Peyer's patch (tissue), 4 donors: ENCODE measurements at regions not wholly inside any gene's neighbourhood (a gene's known extent, or its start where the extent isn't known, plus 50 kb on each side); places are given as distances from the start of the nearest gene placed in this dataset.

Experiments
- POLR2A ChIP-seq, 2 donors: fragments of 450-650 bp; IDR thresholded peaks; one replicate each; pipeline ENCODE4 v1.5.1; 2017; ENCODE audit warnings: antibody characterized with exemption in 2 of 2, mild to moderate bottlenecking in 2 of 2, moderate library complexity in 2 of 2
- TF ChIP-seq, protein P1 (sequence below), 6 experiments: fragments of 450-650 bp in 4 of 6; fragments of 200-600 bp in 2 of 6; sonication (generic) in 1 of 6; IDR thresholded peaks; one replicate each; pipeline ENCODE4 v1.5.1; 2017 to 2019; ENCODE audit warnings: antibody characterized with exemption in 6 of 6, mild to moderate bottlenecking in 3 of 6, moderate library complexity in 1 of 6

DNA sequence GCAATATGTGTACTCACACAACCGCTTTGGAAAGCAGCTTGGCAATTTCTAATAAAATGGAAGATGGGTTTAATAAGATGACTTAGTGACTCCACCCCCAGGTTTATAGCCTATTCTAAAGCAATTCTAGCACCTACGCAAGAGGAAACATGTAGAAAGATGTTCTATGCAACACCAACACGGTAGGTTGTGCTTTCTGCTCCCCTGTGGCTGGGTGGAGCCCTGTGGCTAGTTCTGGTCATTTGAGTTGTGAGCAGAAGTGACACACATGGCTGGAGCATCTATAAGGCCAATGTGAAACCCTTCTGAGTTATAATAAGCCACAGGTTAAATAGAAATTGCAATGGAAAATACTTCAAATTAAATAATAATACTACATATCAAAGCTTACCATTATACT, 310.7 kb downstream of the CD83 start:
- TF ChIP-seq, protein P1, sequence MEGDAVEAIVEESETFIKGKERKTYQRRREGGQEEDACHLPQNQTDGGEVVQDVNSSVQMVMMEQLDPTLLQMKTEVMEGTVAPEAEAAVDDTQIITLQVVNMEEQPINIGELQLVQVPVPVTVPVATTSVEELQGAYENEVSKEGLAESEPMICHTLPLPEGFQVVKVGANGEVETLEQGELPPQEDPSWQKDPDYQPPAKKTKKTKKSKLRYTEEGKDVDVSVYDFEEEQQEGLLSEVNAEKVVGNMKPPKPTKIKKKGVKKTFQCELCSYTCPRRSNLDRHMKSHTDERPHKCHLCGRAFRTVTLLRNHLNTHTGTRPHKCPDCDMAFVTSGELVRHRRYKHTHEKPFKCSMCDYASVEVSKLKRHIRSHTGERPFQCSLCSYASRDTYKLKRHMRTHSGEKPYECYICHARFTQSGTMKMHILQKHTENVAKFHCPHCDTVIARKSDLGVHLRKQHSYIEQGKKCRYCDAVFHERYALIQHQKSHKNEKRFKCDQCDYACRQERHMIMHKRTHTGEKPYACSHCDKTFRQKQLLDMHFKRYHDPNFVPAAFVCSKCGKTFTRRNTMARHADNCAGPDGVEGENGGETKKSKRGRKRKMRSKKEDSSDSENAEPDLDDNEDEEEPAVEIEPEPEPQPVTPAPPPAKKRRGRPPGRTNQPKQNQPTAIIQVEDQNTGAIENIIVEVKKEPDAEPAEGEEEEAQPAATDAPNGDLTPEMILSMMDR (IDR thresholded peaks at IDR 0.05): no peak
- no peak for TF ChIP-seq POLR2A (IDR thresholded peaks at IDR 0.05)
